AG09319 (cell line): ENCODE measurements at regions not wholly inside any gene's neighbourhood (a gene's known extent, or its start where the extent isn't known, plus 50 kb on each side); places are given as distances from the start of the nearest gene placed in this dataset.

Source experiments
- DNase-seq: peaks from one replicate; pipeline ENCODE4 v3.0.0-alpha.2; 2010; ENCODE audit warnings: low read depth; ENCODE audit errors: extremely low read depth
- CTCF ChIP-seq: IDR thresholded peaks from 2 replicates; pipeline ENCODE4 v1.5.1; 2011; ENCODE audit warnings: low read depth, mild to moderate bottlenecking, inconsistent platforms, low read length, moderate library complexity

- DNase-seq, result no peak
- TF ChIP-seq CTCF, result no peak
These were observed 148.0 kb downstream of the HGF start for GRCh38 chr7:81621893-81622292.

- no peak for TF ChIP-seq CTCF
- DNase-seq, result peak; percentile 66
These were observed 151.3 kb downstream of the HGF start for GRCh38 chr7:81618396-81619014.

GRCh38 chr7:81616951-81617350 lies 152.9 kb downstream of the HGF start:
- no peak for DNase-seq
- TF ChIP-seq CTCF, result no peak

- TF ChIP-seq CTCF, result no peak
- DNase-seq, result no peak
These were observed 158.0 kb downstream of the HGF start for GRCh38 chr7:81611805-81612204.

GRCh38 chr7:81611040-81611439 lies 158.8 kb downstream of the HGF start:
- DNase-seq, result no peak
- no peak for TF ChIP-seq CTCF

- no peak for TF ChIP-seq CTCF
- no peak for DNase-seq
These were observed 161.0 kb downstream of the HGF start for GRCh38 chr7:81608748-81609382.

- no peak for DNase-seq
- no peak for TF ChIP-seq CTCF
These were observed 161.9 kb downstream of the HGF start for GRCh38 chr7:81607987-81608386.
